ENCODE measurements at regions not wholly inside any gene's neighbourhood (a gene's known extent, or its start where the extent isn't known, plus 50 kb on each side); places are given as distances from the start of the nearest gene placed in this dataset.
"Not testable (repeated sequence)": the region's sequence is repeated elsewhere in the genome, so short reads cannot be mapped to it uniquely, and the experiment has no call there.

GRCh38 chr5:60488466-60489130, 211.4 kb downstream of the DEPDC1B start:
- no peak for DNase-seq

GRCh38 chr5:60487885-60488442, 212.0 kb downstream of the DEPDC1B start:
- peak; percentile 17 for DNase-seq

DNA sequence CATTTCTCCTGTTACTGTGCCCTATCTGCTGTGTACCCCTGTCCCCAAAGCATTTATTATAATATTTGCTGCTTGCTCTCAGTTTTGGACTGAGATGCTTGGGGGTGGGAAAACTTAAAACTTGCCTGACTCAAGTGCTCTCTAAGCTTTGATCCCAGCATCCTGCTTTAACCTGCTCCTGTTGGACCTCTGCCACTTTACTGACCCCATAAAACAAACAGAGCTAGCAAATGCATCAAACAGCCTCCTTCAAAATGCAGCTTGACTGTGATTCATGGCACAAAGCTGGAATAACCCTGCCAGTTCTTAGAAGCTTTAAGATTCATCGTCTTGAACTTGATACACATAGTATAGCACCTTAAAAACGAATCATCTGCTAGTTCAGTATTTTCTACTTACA, 212.5 kb downstream of the DEPDC1B start:
- DNase-seq: no peak

- DNase-seq: no peak
These were observed 214.6 kb downstream of the DEPDC1B start for GRCh38 chr5:60485361-60485760.

- DNase-seq: no peak
These were observed 216.9 kb downstream of the DEPDC1B start for GRCh38 chr5:60483050-60483449.

- no peak for DNase-seq
These were observed 217.7 kb downstream of the DEPDC1B start for GRCh38 chr5:60482301-60482700.

- DNase-seq: no peak
These were observed 220.4 kb downstream of the DEPDC1B start for GRCh38 chr5:60479542-60479941.

DNA sequence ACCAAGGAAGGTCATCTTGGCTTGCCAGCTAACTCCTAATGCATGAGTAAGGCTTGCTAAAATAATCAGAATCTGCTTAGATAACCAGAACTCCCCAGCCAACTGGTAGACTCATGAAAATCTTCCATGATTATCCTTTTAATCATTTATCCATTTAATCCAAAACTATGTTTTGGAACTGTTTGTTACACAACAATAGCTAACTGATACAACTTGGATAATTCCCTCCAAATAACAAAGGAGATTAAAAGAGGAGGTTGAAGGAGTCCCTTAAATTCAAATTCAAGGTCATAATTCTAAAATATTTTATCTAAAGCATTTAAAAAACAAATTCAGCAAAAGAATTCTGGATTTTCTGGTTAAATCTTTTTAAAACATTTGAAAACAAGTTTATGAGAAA, 222.1 kb downstream of the DEPDC1B start:
- DNase-seq: no peak

DNA sequence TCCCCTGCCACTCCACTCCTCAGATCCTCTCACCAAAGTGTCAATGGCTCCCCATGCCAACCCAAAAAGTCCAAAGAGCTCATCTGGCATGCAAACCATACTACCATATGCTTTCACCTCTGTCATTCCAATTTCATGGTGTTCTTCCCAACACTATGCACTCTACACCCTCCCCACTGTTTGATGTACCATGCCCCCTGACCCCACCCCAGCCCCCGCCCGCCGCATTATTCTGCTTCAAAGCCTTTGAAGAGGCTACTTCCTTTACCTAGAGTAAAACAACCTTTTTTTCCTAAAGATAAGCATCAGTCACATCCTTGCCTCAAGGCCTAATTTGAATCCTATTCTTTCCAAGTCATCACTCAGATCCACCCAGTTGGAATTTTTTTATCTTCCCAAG, 226.3 kb downstream of the DEPDC1B start:
- DNase-seq: no peak

DNA sequence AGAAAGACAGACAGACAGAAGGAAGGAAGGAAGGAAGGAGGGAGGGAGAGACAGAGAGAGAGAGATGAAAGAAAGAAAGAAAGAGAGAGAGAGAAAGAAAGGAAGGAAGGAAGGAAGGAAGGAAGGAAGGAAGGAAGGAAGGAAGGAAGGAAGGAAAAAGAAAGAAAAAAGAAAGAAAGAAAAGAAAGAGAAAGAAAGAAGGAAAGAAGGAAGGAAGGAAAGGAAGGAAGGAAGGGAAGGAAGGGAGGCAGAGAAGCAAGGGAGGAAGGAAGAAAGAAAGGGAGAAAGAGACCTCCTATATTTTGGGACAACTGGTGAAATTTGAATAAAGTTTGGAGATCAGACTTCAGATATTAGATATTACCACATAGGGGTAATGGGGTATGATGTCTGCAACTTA, 226.9 kb downstream of the DEPDC1B start:
- DNase-seq: not testable (repeated sequence)

DNA sequence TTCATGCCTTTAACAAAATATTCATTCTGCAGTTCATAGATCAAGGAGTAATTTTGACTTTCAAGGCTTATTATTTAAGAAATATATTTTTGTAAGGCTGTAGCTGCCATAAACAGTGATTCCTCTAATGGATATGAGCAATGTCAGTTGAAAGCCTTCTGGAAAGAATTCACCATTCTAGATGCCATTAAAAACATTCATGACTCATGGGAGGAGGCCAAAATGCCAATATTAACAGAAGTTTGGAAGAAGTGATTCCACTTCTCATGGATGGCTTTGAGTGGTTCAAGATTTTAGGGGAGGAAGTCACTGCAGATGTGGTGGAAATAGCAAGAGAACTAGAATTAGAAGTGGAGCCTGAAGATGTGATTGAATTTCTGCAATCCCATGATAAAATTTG, 229.1 kb downstream of the DEPDC1B start:
- DNase-seq: no peak

- DNase-seq: no peak
These were observed 230.7 kb downstream of the DEPDC1B start for GRCh38 chr5:60469286-60469685.

- no peak for DNase-seq
These were observed 236.6 kb downstream of the DEPDC1B start for GRCh38 chr5:60463179-60463868.

DNA sequence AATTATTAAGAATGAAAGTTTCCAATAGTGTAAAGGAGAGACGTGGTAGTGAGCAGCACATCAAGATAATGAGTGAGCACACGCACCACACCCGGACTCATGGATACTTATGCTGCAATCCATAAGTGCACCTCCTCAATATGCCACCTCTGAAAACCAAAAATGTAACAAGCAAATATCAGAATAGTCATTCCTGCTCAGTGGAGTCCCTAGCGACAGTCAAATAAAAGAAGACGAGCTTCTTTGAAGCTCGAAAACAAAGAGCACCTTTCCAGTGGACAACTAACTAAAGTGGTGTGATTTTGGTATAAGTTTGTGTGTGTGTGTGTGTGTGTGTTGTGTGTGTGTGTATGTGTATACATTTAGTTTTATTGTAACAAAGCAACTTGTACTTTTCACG, 241.3 kb downstream of the DEPDC1B start:
- DNase-seq: no peak

DNA sequence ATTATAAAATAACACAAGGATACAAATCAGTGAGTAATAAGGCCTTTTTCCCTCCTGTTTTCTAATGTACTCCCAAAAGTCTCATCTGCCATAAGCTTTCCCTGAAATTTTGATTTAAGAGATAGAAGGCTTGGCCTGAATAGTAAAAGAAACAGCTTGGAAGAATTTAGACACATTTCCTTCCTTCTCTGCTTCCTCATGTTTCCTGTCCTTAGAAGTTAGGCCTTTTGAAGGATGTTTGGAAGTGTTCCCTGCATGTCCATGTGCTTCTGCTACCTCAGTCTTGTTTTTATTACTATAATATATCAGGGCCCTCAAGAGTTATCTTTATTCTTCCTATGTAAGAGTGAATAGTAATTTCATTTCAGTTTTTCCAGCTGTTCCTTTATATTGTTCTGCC, 242.7 kb downstream of the DEPDC1B start:
- no peak for DNase-seq

DNA sequence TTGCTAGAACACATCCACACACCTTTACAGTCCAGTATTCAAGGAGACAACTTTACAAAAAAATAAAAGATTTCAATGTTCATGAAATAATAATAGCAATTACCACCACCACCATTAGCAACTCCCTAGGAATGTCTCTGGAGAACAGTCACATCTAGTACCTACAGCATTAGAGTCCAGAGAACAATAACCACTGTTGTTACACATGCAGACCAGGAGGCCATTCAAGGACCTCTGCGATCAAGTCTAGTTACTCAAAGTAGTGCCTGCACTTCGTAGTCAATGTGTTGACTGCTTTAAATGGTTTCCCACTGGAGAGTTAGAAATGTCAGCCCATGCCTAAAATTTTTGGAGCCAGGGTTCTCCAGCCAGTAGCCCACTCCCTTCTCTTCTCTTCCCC, 244.4 kb downstream of the DEPDC1B start:
- DNase-seq: no peak

DNA sequence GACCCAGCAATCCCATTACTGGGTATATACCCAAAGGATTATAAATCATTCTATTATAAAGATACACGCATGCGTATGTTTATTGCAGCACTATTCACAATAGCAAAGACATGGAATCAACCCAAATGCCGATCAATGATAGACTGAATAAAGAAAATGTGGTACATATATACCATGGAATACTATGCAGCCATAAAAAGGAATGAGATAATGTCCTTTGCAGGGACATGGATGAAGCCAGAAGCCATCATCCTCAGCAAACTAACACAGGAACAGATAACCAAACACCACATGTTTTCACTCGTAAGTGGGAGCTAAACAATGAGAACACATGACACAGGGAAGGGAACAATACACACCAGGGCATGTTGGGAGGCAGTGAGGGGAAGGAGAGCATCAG, 245.7 kb downstream of the DEPDC1B start:
- not testable (repeated sequence) for DNase-seq

- no peak for DNase-seq
These were observed 246.6 kb downstream of the DEPDC1B start for GRCh38 chr5:60453186-60453976.

- DNase-seq: no peak
These were observed 251.4 kb downstream of the DEPDC1B start for GRCh38 chr5:60448600-60448999.

GRCh38 chr5:60447488-60447920, 252.5 kb downstream of the DEPDC1B start:
- no peak for DNase-seq

GRCh38 chr5:60446917-60447316, 253.0 kb downstream of the DEPDC1B start:
- no peak for DNase-seq

DNA sequence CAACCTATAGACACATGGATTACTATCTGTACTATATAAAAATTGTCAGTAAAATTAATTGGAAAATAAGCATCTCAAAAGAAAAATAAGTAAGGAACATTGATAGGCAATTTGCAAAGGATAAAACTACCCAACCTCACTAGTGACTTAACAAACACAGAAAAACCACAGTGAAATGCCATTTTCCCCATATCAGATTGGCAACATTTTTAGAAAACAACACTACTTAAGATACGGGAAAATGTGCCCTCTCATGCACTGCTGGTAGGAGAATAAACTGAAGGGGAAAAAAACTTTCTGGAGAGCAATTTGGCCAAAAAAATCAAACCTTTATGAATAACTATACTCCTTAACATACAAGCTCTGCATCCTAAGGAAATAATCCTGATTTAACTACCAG, 254.0 kb downstream of the DEPDC1B start:
- DNase-seq: no peak

- DNase-seq: no peak
These were observed 254.5 kb downstream of the DEPDC1B start for GRCh38 chr5:60445427-60445826.

Measured in occipital lobe (tissue), 1 donor.